ENCODE measurements at regions not wholly inside any gene's neighbourhood (a gene's known extent, or its start where the extent isn't known, plus 50 kb on each side); places are given as distances from the start of the nearest gene placed in this dataset. TPM values are rescaled to one million over a fixed set of nuclear protein-coding genes. Genes with fewer than 3 reads are reported as not detected.
"Not testable (repeated sequence)": the region's sequence is repeated elsewhere in the genome, so short reads cannot be mapped to it uniquely, and the experiment has no call there.

DNA sequence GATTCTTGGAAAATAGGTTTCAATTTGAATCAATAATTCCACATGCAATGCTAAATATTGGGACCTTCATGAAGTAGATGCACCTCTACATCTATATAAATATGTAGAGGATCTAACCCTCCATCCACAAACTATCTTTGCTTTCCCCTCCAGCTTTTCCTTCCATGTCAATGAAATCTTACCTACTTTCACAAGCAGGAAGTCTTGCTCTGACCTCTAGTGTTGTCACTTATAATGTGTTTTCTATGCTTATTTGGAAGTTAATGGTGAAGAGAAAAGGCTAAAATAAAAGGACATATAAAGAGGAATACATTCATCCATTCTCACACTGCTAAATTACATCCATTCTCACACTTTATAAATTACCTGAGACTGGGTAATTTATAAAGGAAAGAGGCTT is 472.7 kb upstream of the DIAPH2 start:
- H3K4me1 ChIP-seq, result no peaks in the 10 kb centered on the region
- TF ChIP-seq CTCF (IDR thresholded peaks at IDR 0.05) (no peak), POLR2A (IDR thresholded peaks at IDR 0.05) (no peak)
- intact Hi-C loops (cut with DNase I), result no loop called here
- H3K36me3 ChIP-seq, result no peaks in the 10 kb centered on the region
- no peak overlapping the region for H3K4me3 ChIP-seq (replicated peaks in 1 of 3)
- no peaks in the 10 kb centered on the region for H3K9me3 ChIP-seq
- H3K27me3 ChIP-seq, result no peaks in the 10 kb centered on the region
- H3K27ac ChIP-seq, result no peak overlapping the region
- no peak for DNase-seq

- H3K9me3 ChIP-seq; H3K4me3 ChIP-seq (replicated peaks in 1 of 3); H3K27ac ChIP-seq; DNase-seq; H3K36me3 ChIP-seq; H3K27me3 ChIP-seq; H3K4me1 ChIP-seq; intact Hi-C loops (cut with DNase I): not testable (repeated sequence)
- WGBS, 2 donors, result 40% methylated on average over 1 of the region's 4 CpGs; no CpG with 5 or more reads in 1 of the 2 donors
Observed at GRCh38 chrX:96214681-96215080, 470.0 kb upstream of the DIAPH2 start.

DNA sequence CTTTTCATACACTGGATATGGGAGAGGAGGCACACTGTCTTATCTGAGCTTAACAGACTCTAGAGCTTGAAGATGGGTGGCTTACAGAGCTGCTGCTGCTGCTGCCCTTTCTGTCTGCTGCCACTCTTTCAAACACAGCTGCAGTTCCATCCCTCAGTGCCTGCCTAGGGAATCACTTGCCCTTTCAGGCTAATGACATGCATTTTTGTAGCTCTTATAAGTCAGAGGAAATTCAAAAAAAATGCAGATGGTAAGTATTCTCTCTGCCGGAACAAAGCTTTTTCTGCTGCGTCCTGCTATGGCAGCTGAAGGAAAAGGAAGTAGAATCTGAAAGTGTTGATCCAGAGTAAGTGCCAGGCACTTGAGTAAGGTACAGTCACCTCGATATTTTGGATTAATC is 460.4 kb upstream of the DIAPH2 start:
- intact Hi-C loops (cut with DNase I), result no loop called here

GRCh38 chrX:96244955-96245354 is 439.7 kb upstream of the DIAPH2 start:
- no peak overlapping the region for H3K27ac ChIP-seq
- intact Hi-C loops (cut with DNase I), result no loop called here
- no peaks in the 10 kb centered on the region for H3K9me3 ChIP-seq
- no peak for TF ChIP-seq POLR2A (IDR thresholded peaks at IDR 0.05)
- TF ChIP-seq CTCF (IDR thresholded peaks at IDR 0.05), result no peak
- H3K27me3 ChIP-seq, result no peaks in the 10 kb centered on the region
- H3K36me3 ChIP-seq, result no peaks in the 10 kb centered on the region
- WGBS, 2 donors, result 56 to 64% methylated on average over 3 of the region's 3 CpGs
- no peaks in the 10 kb centered on the region for H3K4me1 ChIP-seq
- H3K4me3 ChIP-seq (replicated peaks in 1 of 3), result no peak overlapping the region
- no peak for DNase-seq

More for the DNA sequence above, 460.4 kb upstream of the DIAPH2 start:
- no peaks in the 10 kb centered on the region for H3K36me3 ChIP-seq
- WGBS, 2 donors, result 25 to 36% methylated on average over 3 of the region's 3 CpGs
- no peaks in the 10 kb centered on the region for H3K27me3 ChIP-seq
- H3K9me3 ChIP-seq, result no peaks in the 10 kb centered on the region
- TF ChIP-seq POLR2A (IDR thresholded peaks at IDR 0.05) (no peak), CTCF (IDR thresholded peaks at IDR 0.05) (no peak)
- no peaks in the 10 kb centered on the region for H3K4me1 ChIP-seq
- no peak overlapping the region for H3K27ac ChIP-seq
- no peak for DNase-seq
- H3K4me3 ChIP-seq (replicated peaks in 1 of 3), result no peak overlapping the region

DNA sequence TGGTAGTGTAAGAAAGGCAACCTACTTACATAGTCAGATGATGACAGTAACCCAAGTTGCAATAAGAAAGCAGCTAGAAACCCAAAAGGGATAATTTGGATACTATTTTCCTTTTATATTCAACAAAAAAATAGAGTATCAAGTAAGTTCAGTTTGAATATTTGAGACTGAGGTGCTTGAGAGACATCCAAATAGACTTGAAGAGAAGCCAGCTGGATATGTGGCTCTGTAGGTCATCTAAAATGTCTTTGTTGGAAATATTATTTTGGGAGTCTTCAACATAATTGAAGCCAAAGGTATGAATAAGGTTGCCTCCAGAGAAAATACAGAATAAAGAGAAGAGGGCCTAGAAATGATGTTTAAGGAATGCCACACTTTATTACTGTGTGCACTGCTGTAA is 438.2 kb upstream of the DIAPH2 start:
- H3K27ac ChIP-seq, result no peak overlapping the region
- no peaks in the 10 kb centered on the region for H3K27me3 ChIP-seq
- no peak overlapping the region for H3K4me3 ChIP-seq (replicated peaks in 1 of 3)
- intact Hi-C loops (cut with DNase I), result no loop called here
- H3K4me1 ChIP-seq, result no peaks in the 10 kb centered on the region
- no peak for TF ChIP-seq CTCF (IDR thresholded peaks at IDR 0.05)
- no peak for TF ChIP-seq POLR2A (IDR thresholded peaks at IDR 0.05)
- no peaks in the 10 kb centered on the region for H3K9me3 ChIP-seq
- DNase-seq, result no peak
- no peaks in the 10 kb centered on the region for H3K36me3 ChIP-seq

Small RNA genes in the stretch of these regions (small RNA-seq; reads per million reads assigned to genes)
- gene AL022161.1, result not detected
- not detected for gene RN7SL379P
- gene RNA5SP510, result not detected
- gene RPS29P28, result not detected
